Common myeloid progenitor, CD34-positive (primary cell): ENCODE measurements at regions not wholly inside any gene's neighbourhood (a gene's known extent, or its start where the extent isn't known, plus 50 kb on each side); places are given as distances from the start of the nearest gene placed in this dataset.

Experiments used
- CTCF ChIA-PET: fragments of 350-600 bp; sonication (Branson Sonifier 250); formaldehyde crosslinking; loops from one replicate; lab custom pipeline; 2021; ENCODE audit warnings: antibody characterized with exemption; lab: Charles Lee
- POLR2A ChIA-PET: fragments of 350-600 bp; sonication (Branson Sonifier 250); formaldehyde crosslinking; loops from one replicate; lab custom pipeline; 2021; ENCODE audit warnings: antibody characterized with exemption; lab: Charles Lee
- DNase-seq, 3 donors: peaks; one replicate each; pipeline versions ENCODE4 v3.0.0 to v3.0.0-alpha.2; 2013
- H3K27ac ChIP-seq, 2 experiments: 1 replicate in 1 of 2; 2 replicates in 1 of 2; pipeline ENCODE4 v1.7.0; 2013; ENCODE audit warnings: inconsistent platforms in 2 of 2, low read length in 2 of 2, mild to moderate bottlenecking in 2 of 2, low read depth in 1 of 2, moderate library complexity in 1 of 2; ENCODE audit not compliant: severe bottlenecking in 2 of 2, insufficient read depth in 1 of 2, poor library complexity in 1 of 2
- H3K27me3 ChIP-seq, 5 experiments: replicated peaks in 2 of 5; 1 replicate in 3 of 5; 2 replicates in 2 of 5; pipeline versions ENCODE4 v1.6.1 to v1.7.0; 2013; ENCODE audit warnings: low read length in 4 of 5, mild to moderate bottlenecking in 2 of 5, moderate library complexity in 2 of 5, inconsistent platforms in 1 of 5; ENCODE audit not compliant: insufficient read depth in 5 of 5, control insufficient read depth in 4 of 5
- H3K36me3 ChIP-seq, 4 experiments: 1 replicate in 2 of 4; 2 replicates in 2 of 4; pipeline versions ENCODE4 v1.6.1 to v1.7.0; 2013; ENCODE audit warnings: low read length in 3 of 4, control low read depth in 1 of 4, mild to moderate bottlenecking in 1 of 4; ENCODE audit not compliant: control insufficient read depth in 4 of 4, insufficient read depth in 4 of 4
- H3K4me1 ChIP-seq, 4 experiments: 1 replicate in 3 of 4; 2 replicates in 1 of 4; pipeline versions ENCODE4 v1.6.1 to v1.7.1; 2013; ENCODE audit warnings: low read length in 3 of 4, mild to moderate bottlenecking in 3 of 4, control low read depth in 1 of 4, inconsistent platforms in 1 of 4, moderate library complexity in 1 of 4; ENCODE audit not compliant: control insufficient read depth in 4 of 4, insufficient read depth in 4 of 4; ENCODE audit errors: control extremely low read depth in 1 of 4
- H3K4me3 ChIP-seq, 7 experiments: 1 replicate in 4 of 7; 2 replicates in 3 of 7; pipeline versions ENCODE4 v1.5.1 to v1.7.0; 2013; ENCODE audit warnings: mild to moderate bottlenecking in 7 of 7, low read length in 6 of 7, moderate library complexity in 6 of 7, inconsistent platforms in 2 of 7, low read depth in 2 of 7, control low read depth in 1 of 7; ENCODE audit not compliant: insufficient read depth in 4 of 7, control insufficient read depth in 1 of 7; ENCODE audit errors: extremely low read depth in 1 of 7
- H3K9me3 ChIP-seq, 5 experiments: 1 replicate in 4 of 5; 2 replicates in 1 of 5; pipeline versions ENCODE4 v1.6.1 to v1.7.1; 2013; ENCODE audit warnings: low read length in 4 of 5, mild to moderate bottlenecking in 2 of 5, inconsistent platforms in 1 of 5, low read depth in 1 of 5, moderate library complexity in 1 of 5; ENCODE audit not compliant: control insufficient read depth in 4 of 5, insufficient read depth in 2 of 5; ENCODE audit errors: control extremely low read depth in 1 of 5
- WGBS: methylation state at CpG from one replicate; pipeline ENCODE4 v1.1.5; 2013; ENCODE audit not compliant: insufficient coverage; 5-methylcytosine and 5-hydroxymethylcytosine counted together

- H3K36me3 ChIP-seq = no peaks in the 10 kb centered on the region
- H3K4me1 ChIP-seq = peaks cover 0 to 4% (median 0%) of the 10 kb centered on the region in 4 experiments
- no peak for DNase-seq
- H3K4me3 ChIP-seq = no peak overlapping the region
- ChIA-PET POLR2A (no interaction called here), CTCF (no interaction called here)
- WGBS = 100% methylated on average over 1 of the region's 4 CpGs
- H3K27me3 ChIP-seq = no peaks in the 10 kb centered on the region
- no peaks in the 10 kb centered on the region for H3K9me3 ChIP-seq
- H3K27ac ChIP-seq = no peak overlapping the region
Observed at GRCh38 chr5:155591273-155591672, 577.7 kb downstream of the KIF4B start.

GRCh38 chr5:155594270-155594669 lies 580.7 kb downstream of the KIF4B start:
- H3K4me1 ChIP-seq = no peaks in the 10 kb centered on the region
- POLR2A ChIA-PET = no interaction called here
- WGBS = no CpG with 5 or more reads among the region's 1 CpG
- CTCF ChIA-PET = no interaction called here
- H3K4me3 ChIP-seq = no peak overlapping the region
- DNase-seq = no peak
- no peaks in the 10 kb centered on the region for H3K27me3 ChIP-seq
- no peaks in the 10 kb centered on the region for H3K9me3 ChIP-seq
- no peak overlapping the region for H3K27ac ChIP-seq
- H3K36me3 ChIP-seq = no peaks in the 10 kb centered on the region

- WGBS = 100% methylated on average over 1 of the region's 2 CpGs
- H3K4me3 ChIP-seq = no peak overlapping the region
- no peaks in the 10 kb centered on the region for H3K4me1 ChIP-seq
- H3K9me3 ChIP-seq = no peaks in the 10 kb centered on the region
- H3K27me3 ChIP-seq = no peaks in the 10 kb centered on the region
- CTCF ChIA-PET = no interaction called here
- H3K27ac ChIP-seq = no peak overlapping the region
- POLR2A ChIA-PET = no interaction called here
- H3K36me3 ChIP-seq = no peaks in the 10 kb centered on the region
- DNase-seq = no peak
Observed at GRCh38 chr5:155595791-155596190, 582.2 kb downstream of the KIF4B start.

- WGBS = 81% methylated on average over 2 of the region's 4 CpGs
- CTCF ChIA-PET = no interaction called here
- Histone ChIP-seq H3K9me3 (no peaks in the 10 kb centered on the region), H3K4me1 (no peaks in the 10 kb centered on the region), H3K4me3 (no peak overlapping the region), H3K27me3 (no peaks in the 10 kb centered on the region), H3K27ac (no peak overlapping the region), H3K36me3 (no peaks in the 10 kb centered on the region)
- DNase-seq = no peak
- POLR2A ChIA-PET = no interaction called here
Observed at GRCh38 chr5:155598552-155598951, 585.0 kb downstream of the KIF4B start.

GRCh38 chr5:155605920-155606319 lies 592.4 kb downstream of the KIF4B start:
- Histone ChIP-seq H3K27ac (no peak overlapping the region), H3K4me1 (no peaks in the 10 kb centered on the region), H3K36me3 (no peaks in the 10 kb centered on the region), H3K4me3 (no peak overlapping the region), H3K9me3 (no peaks in the 10 kb centered on the region), H3K27me3 (no peaks in the 10 kb centered on the region)
- no peak for DNase-seq
- CTCF ChIA-PET = no interaction called here
- WGBS = 94% methylated on average over 1 of the region's 1 CpG
- POLR2A ChIA-PET = no interaction called here

- peak; percentile 10 to 35 (median 28) for DNase-seq
- ChIA-PET POLR2A (no interaction called here), CTCF (interaction anchor here (0.8 kb wide), 1 partner anchor 1515 kb away, joined by 3 read pairs; no protein-coding TSS in a partner anchor)
- peaks cover 0 to 11% (median under 1%) of the 10 kb centered on the region in 5 experiments for H3K27me3 ChIP-seq
- H3K4me3 ChIP-seq = no peak overlapping the region
- H3K9me3 ChIP-seq = no peaks in the 10 kb centered on the region
- 61% methylated on average over 3 of the region's 4 CpGs for WGBS
- H3K36me3 ChIP-seq = no peaks in the 10 kb centered on the region
- no peak overlapping the region for H3K27ac ChIP-seq
- H3K4me1 ChIP-seq = no peaks in the 10 kb centered on the region
Observed at GRCh38 chr5:155616779-155617392, 603.3 kb downstream of the KIF4B start.

- POLR2A ChIA-PET = no interaction called here
- H3K27ac ChIP-seq = no peak overlapping the region
- WGBS = 96% methylated on average over 4 of the region's 5 CpGs
- DNase-seq = no peak
- no peaks in the 10 kb centered on the region for H3K9me3 ChIP-seq
- CTCF ChIA-PET = no interaction called here
- H3K27me3 ChIP-seq = peaks cover 0 to 14% (median 4%) of the 10 kb centered on the region in 5 experiments
- H3K4me3 ChIP-seq = no peak overlapping the region
- H3K4me1 ChIP-seq = no peaks in the 10 kb centered on the region
- no peaks in the 10 kb centered on the region for H3K36me3 ChIP-seq
Observed at GRCh38 chr5:155619688-155620087, 606.1 kb downstream of the KIF4B start.
